RWPE2 (cell line): ENCODE measurements at regions not wholly inside any gene's neighbourhood (a gene's known extent, or its start where the extent isn't known, plus 50 kb on each side); places are given as distances from the start of the nearest gene placed in this dataset.

Experiments used
- ATAC-seq: fragments of 200-7000 bp; cut with Tn5 transposase; 3 replicates; pipeline ENCODE4 v1.9.1; 2021; ENCODE audit warnings: low read depth
- DNase-seq: peaks from one replicate; pipeline ENCODE4 v3.0.0-alpha.2; 2020; ENCODE audit warnings: low spot score
- H3K27ac ChIP-seq: fragments of 450-650 bp; 2 replicates; pipeline ENCODE4 v1.5.1; 2017; ENCODE audit warnings: mild to moderate bottlenecking; ENCODE audit not compliant: poor library complexity, severe bottlenecking
- H3K27me3 ChIP-seq: fragments of 250-450 bp; sonication (Bioruptor Pico); 2 replicates; pipeline ENCODE4 v1.5.1; 2021; ENCODE audit warnings: mild to moderate bottlenecking, moderate library complexity; ENCODE audit not compliant: insufficient read depth, poor library complexity, severe bottlenecking
- H3K36me3 ChIP-seq: fragments of 250-450 bp; sonication (Bioruptor Pico); 2 replicates; pipeline ENCODE4 v1.5.1; 2020; ENCODE audit warnings: low read depth, mild to moderate bottlenecking, moderate library complexity
- H3K4me1 ChIP-seq: fragments of 250-450 bp; sonication (Bioruptor Pico); 2 replicates; pipeline ENCODE4 v1.5.1; 2021; ENCODE audit warnings: mild to moderate bottlenecking, moderate library complexity; ENCODE audit not compliant: insufficient read depth, poor library complexity, severe bottlenecking
- H3K4me3 ChIP-seq: fragments of 250-450 bp; sonication (Bioruptor Pico); 2 replicates; pipeline ENCODE4 v1.5.1; 2021; ENCODE audit warnings: mild to moderate bottlenecking, moderate library complexity; ENCODE audit not compliant: severe bottlenecking
- H3K9me3 ChIP-seq: fragments of 250-450 bp; sonication (Bioruptor Pico); 2 replicates; pipeline ENCODE4 v1.5.1; 2021; ENCODE audit warnings: mild to moderate bottlenecking, moderate library complexity; ENCODE audit not compliant: severe bottlenecking
- CTCF ChIP-seq: fragments of 450-650 bp; IDR thresholded peaks from one replicate; pipeline ENCODE4 v1.5.1; 2017; ENCODE audit warnings: mild to moderate bottlenecking, moderate library complexity; ENCODE audit not compliant: poor library complexity, severe bottlenecking

- Histone ChIP-seq H3K27ac (no peak overlapping the region), H3K4me3 (no peak overlapping the region), H3K9me3 (no peaks in the 10 kb centered on the region), H3K4me1 (no peaks in the 10 kb centered on the region), H3K27me3 (no peaks in the 10 kb centered on the region), H3K36me3 (no peaks in the 10 kb centered on the region)
- no peak for TF ChIP-seq CTCF
- DNase-seq (no peak), ATAC-seq (no peak)
Measured at GRCh38 chr2:118380915-118381653, 292.8 kb downstream of the INSIG2 start.

GRCh38 chr2:118375907-118376485 is 287.7 kb downstream of the INSIG2 start:
- no peak for DNase-seq
- Histone ChIP-seq H3K4me1 (no peaks in the 10 kb centered on the region), H3K4me3 (no peak overlapping the region), H3K27me3 (no peaks in the 10 kb centered on the region), H3K27ac (no peak overlapping the region), H3K36me3 (no peaks in the 10 kb centered on the region), H3K9me3 (no peaks in the 10 kb centered on the region)
- no peak for ATAC-seq
- no peak for TF ChIP-seq CTCF

GRCh38 chr2:118374974-118375755 is 286.9 kb downstream of the INSIG2 start:
- Histone ChIP-seq H3K4me3 (no peak overlapping the region), H3K9me3 (no peaks in the 10 kb centered on the region), H3K36me3 (no peaks in the 10 kb centered on the region), H3K27ac (no peak overlapping the region), H3K27me3 (no peaks in the 10 kb centered on the region), H3K4me1 (no peaks in the 10 kb centered on the region)
- ATAC-seq (no peak), DNase-seq (no peak)
- no peak for TF ChIP-seq CTCF

GRCh38 chr2:118372886-118373830 is 284.9 kb downstream of the INSIG2 start:
- no peak for TF ChIP-seq CTCF
- Histone ChIP-seq H3K27me3 (no peaks in the 10 kb centered on the region), H3K4me3 (no peak overlapping the region), H3K9me3 (no peaks in the 10 kb centered on the region), H3K36me3 (no peaks in the 10 kb centered on the region), H3K4me1 (no peaks in the 10 kb centered on the region), H3K27ac (no peak overlapping the region)
- ATAC-seq = no peak
- no peak for DNase-seq
